Fibroblast of lung (primary cell): ENCODE measurements at regions not wholly inside any gene's neighbourhood (a gene's known extent, or its start where the extent isn't known, plus 50 kb on each side); places are given as distances from the start of the nearest gene placed in this dataset.
A peak's percentile ranks its signal among the peaks of the same experiment; 100 is the strongest.

Experiments
- DNase-seq, 2 donors: peaks; one replicate each; pipeline versions ENCODE4 v3.0.0 to v3.0.0-alpha.2; 2010; ENCODE audit warnings: low read depth in 2 of 2
- H2AFZ ChIP-seq: 2 replicates; pipeline ENCODE4 v1.5.1; 2012; ENCODE audit warnings: low read length, control low read depth, inconsistent platforms
- H3K27ac ChIP-seq: 2 replicates; pipeline ENCODE4 v1.5.1; 2011; ENCODE audit warnings: low read length, control low read depth; ENCODE audit not compliant: insufficient read depth
- H3K27me3 ChIP-seq: 2 replicates; pipeline ENCODE4 v1.5.1; 2011; ENCODE audit warnings: mild to moderate bottlenecking, low read length; ENCODE audit not compliant: control insufficient read depth, insufficient read depth
- H3K36me3 ChIP-seq: 2 replicates; pipeline ENCODE4 v1.5.1; 2011; ENCODE audit warnings: low read length; ENCODE audit not compliant: control insufficient read depth, insufficient read depth
- H3K4me1 ChIP-seq: 2 replicates; pipeline ENCODE4 v1.5.1; 2011; ENCODE audit warnings: low read length; ENCODE audit not compliant: control insufficient read depth, insufficient read depth; ENCODE audit errors: extremely low read depth
- H3K4me2 ChIP-seq: 2 replicates; pipeline ENCODE4 v1.5.1; 2011; ENCODE audit warnings: low read length, control low read depth; ENCODE audit not compliant: insufficient read depth; ENCODE audit errors: extremely low read depth
- H3K4me3 ChIP-seq, 4 experiments: fragments of 200-600 bp in 1 of 4; sonication (generic) in 1 of 4; replicated peaks in 1 of 4; 2 replicates each; pipeline ENCODE4 v1.5.1; 2011 to 2016; ENCODE audit warnings: low read length in 4 of 4, low read depth in 3 of 4, mild to moderate bottlenecking in 3 of 4, control low read depth in 2 of 4, inconsistent platforms in 1 of 4, mixed read lengths in 1 of 4; ENCODE audit not compliant: insufficient read depth in 1 of 4; ENCODE audit errors: control extremely low read depth in 1 of 4
- H3K79me2 ChIP-seq: 2 replicates; pipeline ENCODE4 v1.5.1; 2012; ENCODE audit warnings: mild to moderate bottlenecking, low read length, inconsistent platforms; ENCODE audit not compliant: control insufficient read depth, insufficient read depth
- H3K9ac ChIP-seq: 2 replicates; pipeline ENCODE4 v1.5.1; 2011; ENCODE audit warnings: mild to moderate bottlenecking, low read length, control low read depth; ENCODE audit not compliant: insufficient read depth
- H3K9me3 ChIP-seq: 2 replicates; pipeline ENCODE4 v1.5.1; 2012; ENCODE audit warnings: low read depth, low read length; ENCODE audit not compliant: control insufficient read depth, insufficient read depth
- H4K20me1 ChIP-seq: 2 replicates; pipeline ENCODE4 v1.5.1; 2011; ENCODE audit warnings: low read length; ENCODE audit not compliant: control insufficient read depth, insufficient read depth; ENCODE audit errors: extremely low read depth
- EZH2 ChIP-seq: IDR thresholded peaks from 2 replicates; pipeline ENCODE4 v1.5.1; 2012; ENCODE audit warnings: low read length, control low read depth, mild to moderate bottlenecking; ENCODE audit errors: missing control alignments
- TF ChIP-seq, protein P1 (sequence below), 2 donors: IDR thresholded peaks in 1 of 2; conservative IDR thresholded peaks in 1 of 2; 1 replicate in 1 of 2; 2 replicates in 1 of 2; pipeline ENCODE4 v1.5.1; 2011 to 2012; ENCODE audit warnings: low read length in 2 of 2, control low read depth in 1 of 2, inconsistent platforms in 1 of 2, low read depth in 1 of 2, mild to moderate bottlenecking in 1 of 2

DNA sequence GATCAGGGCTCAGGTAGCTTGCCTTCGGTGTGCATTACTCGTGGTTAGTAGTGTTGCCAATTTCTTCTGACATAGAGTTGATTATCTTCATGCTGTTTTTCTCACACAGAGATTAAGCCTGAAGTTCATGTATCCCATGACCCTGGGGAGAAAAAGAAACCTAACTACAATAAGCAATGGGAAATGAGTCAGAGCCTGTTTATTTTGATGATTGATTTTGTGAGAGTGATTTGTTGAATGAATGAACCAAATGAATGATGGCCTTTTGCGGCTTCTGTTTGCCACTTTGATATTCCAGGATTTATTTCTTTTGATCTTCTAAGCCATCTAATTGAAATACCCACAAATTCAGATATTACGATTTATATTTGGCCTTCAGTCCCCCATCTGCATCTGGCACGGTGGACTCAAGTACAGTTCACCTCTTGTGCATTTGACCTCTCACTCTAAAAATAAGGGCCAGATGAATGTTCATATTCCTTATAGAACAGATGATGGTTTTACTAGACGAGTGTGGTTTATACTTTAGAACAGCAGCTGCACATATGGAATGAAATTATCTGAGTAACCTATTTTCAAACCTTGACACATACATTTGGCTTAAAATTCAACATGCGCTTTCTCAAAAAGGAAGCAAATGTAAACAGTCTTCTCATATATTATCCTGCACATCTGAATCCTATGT lies 110.7 kb downstream of the PLCE1 start:
- H2AFZ ChIP-seq, result no peak overlapping the region
- H3K27ac ChIP-seq, result peak overlapping the region; percentile 56
- DNase-seq, result peak; percentile 26 to 88
- H3K4me3 ChIP-seq, result peak overlapping the region in 1 of 4 experiments; percentile 19
- H3K27me3 ChIP-seq, result peaks cover 4% of the 10 kb centered on the region
- no peaks in the 10 kb centered on the region for H4K20me1 ChIP-seq
- H3K9ac ChIP-seq, result no peak overlapping the region
- no peaks in the 10 kb centered on the region for H3K79me2 ChIP-seq
- H3K4me2 ChIP-seq, result peak overlapping the region; percentile 77
- no peaks in the 10 kb centered on the region for H3K36me3 ChIP-seq
- TF ChIP-seq EZH2, result no peak
- TF ChIP-seq, protein P1, sequence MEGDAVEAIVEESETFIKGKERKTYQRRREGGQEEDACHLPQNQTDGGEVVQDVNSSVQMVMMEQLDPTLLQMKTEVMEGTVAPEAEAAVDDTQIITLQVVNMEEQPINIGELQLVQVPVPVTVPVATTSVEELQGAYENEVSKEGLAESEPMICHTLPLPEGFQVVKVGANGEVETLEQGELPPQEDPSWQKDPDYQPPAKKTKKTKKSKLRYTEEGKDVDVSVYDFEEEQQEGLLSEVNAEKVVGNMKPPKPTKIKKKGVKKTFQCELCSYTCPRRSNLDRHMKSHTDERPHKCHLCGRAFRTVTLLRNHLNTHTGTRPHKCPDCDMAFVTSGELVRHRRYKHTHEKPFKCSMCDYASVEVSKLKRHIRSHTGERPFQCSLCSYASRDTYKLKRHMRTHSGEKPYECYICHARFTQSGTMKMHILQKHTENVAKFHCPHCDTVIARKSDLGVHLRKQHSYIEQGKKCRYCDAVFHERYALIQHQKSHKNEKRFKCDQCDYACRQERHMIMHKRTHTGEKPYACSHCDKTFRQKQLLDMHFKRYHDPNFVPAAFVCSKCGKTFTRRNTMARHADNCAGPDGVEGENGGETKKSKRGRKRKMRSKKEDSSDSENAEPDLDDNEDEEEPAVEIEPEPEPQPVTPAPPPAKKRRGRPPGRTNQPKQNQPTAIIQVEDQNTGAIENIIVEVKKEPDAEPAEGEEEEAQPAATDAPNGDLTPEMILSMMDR (conservative IDR thresholded peaks at IDR 0.05 in 1 of 2, IDR thresholded peaks at IDR 0.05 in 1 of 2; ENCODE audit: low read depth in 1 of 2, low read length in 2 of 2), result no peak
- H3K9me3 ChIP-seq, result no peaks in the 10 kb centered on the region
- peaks cover 13% of the 10 kb centered on the region for H3K4me1 ChIP-seq

DNA sequence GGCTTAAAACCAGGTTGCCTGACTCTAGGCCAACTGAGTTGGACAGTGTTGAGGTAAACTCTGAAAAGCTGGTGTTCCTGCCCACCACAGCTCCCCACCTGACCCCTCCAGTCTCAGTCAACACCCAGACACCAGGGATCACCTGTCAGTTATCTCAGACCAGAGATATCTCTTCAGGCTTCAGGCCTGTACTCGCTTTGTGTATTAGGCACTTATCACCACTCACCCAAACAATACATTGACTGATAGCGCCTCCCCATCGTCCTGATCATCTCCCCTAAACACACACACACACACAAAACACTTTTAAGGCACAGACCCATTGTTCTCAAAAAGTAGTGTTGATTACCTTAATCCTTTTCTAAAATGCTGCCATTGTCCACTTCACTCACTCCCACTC lies 111.5 kb downstream of the PLCE1 start:
- Histone ChIP-seq H3K27ac (no peak overlapping the region), H3K4me3 (no peak overlapping the region), H3K9ac (no peak overlapping the region), H3K79me2 (no peaks in the 10 kb centered on the region), H4K20me1 (no peaks in the 10 kb centered on the region), H3K27me3 (peaks cover 2% of the 10 kb centered on the region), H3K4me2 (no peak overlapping the region), H3K4me1 (peaks cover 13% of the 10 kb centered on the region), H3K36me3 (no peaks in the 10 kb centered on the region), H3K9me3 (no peaks in the 10 kb centered on the region), H2AFZ (no peak overlapping the region)
- DNase-seq, result no peak
- no peak for TF ChIP-seq EZH2
- TF ChIP-seq, protein P1 (conservative IDR thresholded peaks at IDR 0.05 in 1 of 2, IDR thresholded peaks at IDR 0.05 in 1 of 2; ENCODE audit: low read depth in 1 of 2, low read length in 2 of 2), result no peak

DNA sequence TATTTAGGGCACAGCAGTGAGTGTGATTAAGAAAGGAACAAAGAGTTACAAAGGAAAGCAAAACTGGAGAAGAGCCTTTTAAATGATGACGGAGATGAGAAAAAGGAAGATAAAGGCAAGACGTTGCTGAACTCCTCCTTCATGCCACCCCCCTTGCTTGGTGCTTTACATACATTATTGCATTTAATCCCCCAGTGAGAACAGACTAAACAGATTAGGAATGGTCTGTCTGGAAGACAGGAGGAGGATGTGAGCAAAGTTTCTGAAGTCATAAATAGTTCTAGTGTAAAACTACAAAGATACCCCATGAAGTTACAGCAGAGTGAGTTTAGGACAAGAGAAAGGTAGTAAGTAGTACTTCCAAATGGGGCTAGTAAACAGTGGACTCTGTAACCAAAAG lies 113.5 kb downstream of the PLCE1 start:
- Histone ChIP-seq H2AFZ (no peak overlapping the region), H3K4me2 (no peak overlapping the region), H3K36me3 (no peaks in the 10 kb centered on the region), H3K79me2 (no peaks in the 10 kb centered on the region), H3K4me3 (no peak overlapping the region), H3K9me3 (no peaks in the 10 kb centered on the region), H3K27me3 (no peaks in the 10 kb centered on the region), H3K9ac (no peak overlapping the region), H3K27ac (no peak overlapping the region), H4K20me1 (no peaks in the 10 kb centered on the region), H3K4me1 (peaks cover 13% of the 10 kb centered on the region)
- TF ChIP-seq, protein P1 (conservative IDR thresholded peaks at IDR 0.05 in 1 of 2, IDR thresholded peaks at IDR 0.05 in 1 of 2; ENCODE audit: low read depth in 1 of 2, low read length in 2 of 2), result no peak
- TF ChIP-seq EZH2, result no peak
- no peak for DNase-seq
